Lower leg skin (tissue), 3 donors: ENCODE measurements at regions not wholly inside any gene's neighbourhood (a gene's known extent, or its start where the extent isn't known, plus 50 kb on each side); places are given as distances from the start of the nearest gene placed in this dataset.

Experiments
- POLR2A ChIP-seq, 2 donors: fragments of 450-650 bp; IDR thresholded peaks; one replicate each; pipeline ENCODE4 v1.6.1; 2016 to 2017; ENCODE audit warnings: antibody characterized with exemption in 2 of 2, mild to moderate bottlenecking in 1 of 2, moderate library complexity in 1 of 2
- TF ChIP-seq, protein P1 (sequence below), 3 donors: fragments of 450-650 bp; IDR thresholded peaks; one replicate each; pipeline ENCODE4 v1.5.1; 2016; ENCODE audit warnings: antibody characterized with exemption in 3 of 3, mild to moderate bottlenecking in 3 of 3, moderate library complexity in 2 of 3

DNA sequence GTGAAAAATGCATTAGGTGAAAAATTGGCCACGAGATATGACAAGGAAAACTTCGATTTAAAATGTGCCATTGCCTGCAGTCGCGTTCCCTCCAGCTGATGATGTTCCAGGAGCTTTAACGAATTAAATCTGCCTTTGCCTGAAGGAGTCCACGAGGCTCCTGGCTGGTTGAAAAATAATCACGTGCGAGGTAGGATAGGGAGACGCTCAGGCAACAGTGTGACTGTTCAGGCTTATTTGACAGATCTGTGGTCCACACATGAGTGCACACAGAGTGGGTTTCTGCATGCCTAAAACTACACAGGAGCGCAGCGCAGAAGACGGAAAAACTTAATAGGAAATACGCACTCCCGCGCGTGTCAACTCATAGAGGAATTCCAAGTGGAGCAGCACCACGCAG, 204.0 kb upstream of the PITRM1 start:
- TF ChIP-seq, protein P1, sequence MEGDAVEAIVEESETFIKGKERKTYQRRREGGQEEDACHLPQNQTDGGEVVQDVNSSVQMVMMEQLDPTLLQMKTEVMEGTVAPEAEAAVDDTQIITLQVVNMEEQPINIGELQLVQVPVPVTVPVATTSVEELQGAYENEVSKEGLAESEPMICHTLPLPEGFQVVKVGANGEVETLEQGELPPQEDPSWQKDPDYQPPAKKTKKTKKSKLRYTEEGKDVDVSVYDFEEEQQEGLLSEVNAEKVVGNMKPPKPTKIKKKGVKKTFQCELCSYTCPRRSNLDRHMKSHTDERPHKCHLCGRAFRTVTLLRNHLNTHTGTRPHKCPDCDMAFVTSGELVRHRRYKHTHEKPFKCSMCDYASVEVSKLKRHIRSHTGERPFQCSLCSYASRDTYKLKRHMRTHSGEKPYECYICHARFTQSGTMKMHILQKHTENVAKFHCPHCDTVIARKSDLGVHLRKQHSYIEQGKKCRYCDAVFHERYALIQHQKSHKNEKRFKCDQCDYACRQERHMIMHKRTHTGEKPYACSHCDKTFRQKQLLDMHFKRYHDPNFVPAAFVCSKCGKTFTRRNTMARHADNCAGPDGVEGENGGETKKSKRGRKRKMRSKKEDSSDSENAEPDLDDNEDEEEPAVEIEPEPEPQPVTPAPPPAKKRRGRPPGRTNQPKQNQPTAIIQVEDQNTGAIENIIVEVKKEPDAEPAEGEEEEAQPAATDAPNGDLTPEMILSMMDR (IDR thresholded peaks at IDR 0.05): no peak
- no peak for TF ChIP-seq POLR2A (IDR thresholded peaks at IDR 0.05)
